GM18909 (cell line): ENCODE measurements at regions not wholly inside any gene's neighbourhood (a gene's known extent, or its start where the extent isn't known, plus 50 kb on each side); places are given as distances from the start of the nearest gene placed in this dataset.
"Not testable (repeated sequence)": the region's sequence is repeated elsewhere in the genome, so short reads cannot be mapped to it uniquely, and the experiment has no call there.

Source experiments
- ATAC-seq: cut with Tn5 transposase; IDR thresholded peaks from one replicate; pipeline ENCODE4 v1.9.1; 2021; ENCODE audit warnings: mild to moderate bottlenecking; ENCODE audit not compliant: unreplicated experiment, poor library complexity

DNA sequence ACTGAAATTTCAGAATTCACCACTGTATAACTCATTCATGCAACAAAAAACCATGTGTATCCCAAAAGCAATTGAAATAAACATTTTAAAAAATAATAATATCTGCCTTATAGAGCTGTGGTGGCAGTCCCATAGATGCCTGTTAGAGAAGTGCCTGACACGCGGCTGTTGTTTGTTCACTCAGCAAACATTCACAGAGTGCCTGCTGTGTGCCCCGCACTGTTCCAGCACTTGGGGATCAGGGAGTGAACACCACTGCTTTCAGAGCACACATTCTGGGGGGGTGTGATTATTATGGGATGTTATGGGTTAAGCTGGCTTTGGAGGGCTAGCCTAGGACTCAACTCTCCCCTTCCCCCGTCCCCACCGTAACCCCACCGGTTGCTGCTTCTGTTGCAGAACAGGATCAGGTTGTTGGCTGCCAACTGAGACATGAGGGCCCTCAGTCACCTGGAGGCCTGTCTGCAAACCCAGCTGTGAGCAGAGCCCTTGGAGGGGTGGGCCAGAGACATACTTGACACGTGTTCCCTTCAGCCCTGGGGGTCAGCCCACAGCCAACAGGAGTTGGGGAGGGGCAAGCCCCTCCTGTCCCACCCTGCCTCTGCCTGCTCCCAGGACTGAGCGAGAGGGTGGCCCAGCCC lies 103.3 kb upstream of the CIBAR2 start:
- no peak for ATAC-seq

DNA sequence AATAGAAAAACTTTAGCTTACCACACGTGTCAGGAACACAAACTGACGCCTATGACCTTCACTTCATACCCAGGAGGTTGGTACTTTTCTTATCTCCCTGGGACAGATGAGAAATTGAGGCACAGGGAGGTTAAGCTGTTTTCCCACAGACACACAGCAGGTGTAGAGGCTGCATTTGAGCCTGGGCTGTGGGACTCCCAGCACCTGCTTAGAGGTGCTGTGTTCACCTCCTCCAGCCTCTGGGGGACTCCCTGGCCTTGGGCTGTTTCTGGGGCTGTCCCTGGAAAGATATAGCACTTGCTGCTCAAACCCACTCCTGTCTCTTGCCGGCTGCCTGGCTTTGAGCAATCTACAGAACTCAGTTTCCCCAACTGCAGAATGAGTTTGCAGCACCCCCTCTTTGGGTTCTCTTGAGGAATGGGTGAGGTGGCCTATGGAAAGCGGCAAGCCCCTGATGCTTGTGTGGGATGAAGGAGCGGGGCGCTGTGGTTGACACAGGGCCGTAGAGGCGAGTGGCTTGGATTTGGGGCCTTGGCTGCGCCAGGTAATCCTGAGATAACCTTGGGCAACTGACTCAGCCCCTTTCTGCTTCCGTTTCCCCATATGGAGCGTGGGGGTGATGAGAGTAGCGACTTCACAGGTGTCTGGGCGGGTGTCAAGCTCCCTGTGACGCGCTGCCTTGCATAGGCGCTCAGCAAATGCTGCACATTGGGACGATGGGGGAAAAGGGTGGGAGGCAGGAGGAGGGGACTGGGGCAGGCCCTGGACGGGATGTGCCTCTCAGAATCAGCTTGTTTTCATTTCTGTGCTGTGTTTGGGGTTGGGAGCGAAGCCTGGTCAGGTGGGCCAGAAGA lies 104.5 kb upstream of the CIBAR2 start:
- no peak for ATAC-seq

DNA sequence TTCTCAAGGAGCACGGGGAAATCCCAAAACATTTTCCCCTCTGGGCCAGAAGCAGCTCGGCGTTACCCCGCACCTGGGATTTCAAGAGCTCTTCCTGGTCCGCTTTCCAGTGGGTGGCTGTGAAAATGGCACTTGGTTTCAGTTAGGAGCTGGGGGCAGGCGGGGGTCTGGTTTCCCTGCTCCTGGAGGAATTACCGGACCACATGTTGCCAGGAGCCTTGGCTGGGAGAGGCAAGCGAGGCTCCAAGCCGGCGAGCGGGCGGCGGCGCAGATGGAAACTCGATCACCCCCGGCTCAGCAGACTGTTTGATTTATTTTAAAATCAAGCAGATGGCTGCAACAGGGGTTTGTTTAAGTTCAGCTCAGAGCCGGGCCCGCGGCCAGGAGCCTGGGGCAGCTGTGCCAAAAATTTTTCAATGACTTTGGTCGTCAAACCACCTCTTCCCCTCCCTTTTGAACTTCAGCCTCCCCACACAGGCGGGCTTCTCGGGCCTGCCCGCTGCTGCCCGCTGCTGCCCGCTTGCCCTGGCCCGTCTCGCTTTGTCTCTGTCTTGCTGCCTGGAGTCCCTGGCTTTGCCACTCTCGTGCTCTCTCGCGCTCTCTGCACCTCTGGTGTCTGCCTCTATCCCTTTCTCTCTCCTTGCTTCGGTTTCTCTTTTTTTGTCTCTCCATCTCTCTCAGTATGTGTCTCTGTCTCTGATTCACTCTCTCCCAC lies 108.0 kb upstream of the CIBAR2 start:
- ATAC-seq: no peak

DNA sequence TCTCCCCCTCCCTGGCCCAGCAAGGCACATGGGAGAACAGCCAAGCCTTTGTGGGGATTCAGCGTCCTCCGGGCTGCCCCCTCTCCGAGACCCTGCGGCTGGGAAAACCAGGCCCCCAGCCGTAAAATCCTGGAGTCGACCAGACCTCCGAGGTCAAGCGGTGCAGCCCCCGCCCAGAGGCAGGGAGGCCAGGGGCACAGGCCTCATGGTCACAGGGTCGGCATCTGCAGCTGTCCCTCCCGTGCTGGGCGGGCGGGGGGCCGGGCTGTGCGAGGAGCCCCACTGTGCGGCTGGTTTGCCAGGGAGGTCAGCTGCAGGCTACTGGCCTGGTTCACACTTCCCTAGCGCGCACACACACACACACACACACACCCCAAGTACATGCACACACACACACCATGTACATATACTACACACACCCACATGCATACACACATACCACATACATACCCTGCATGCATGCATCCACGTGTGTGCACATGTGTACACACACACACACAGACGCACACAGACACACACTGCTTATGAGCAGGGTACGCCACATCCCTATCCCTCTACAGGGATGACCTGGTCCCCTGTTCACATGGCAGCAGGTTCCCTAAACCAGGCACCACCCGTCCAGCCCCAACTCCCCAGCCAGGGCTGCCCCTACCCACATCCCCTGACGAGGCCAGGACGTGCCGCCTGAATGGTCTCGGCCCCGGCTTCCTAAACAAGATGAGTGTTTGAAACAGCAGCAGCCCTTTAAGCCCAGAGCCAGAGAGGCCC lies 108.9 kb upstream of the CIBAR2 start:
- ATAC-seq: no peak

DNA sequence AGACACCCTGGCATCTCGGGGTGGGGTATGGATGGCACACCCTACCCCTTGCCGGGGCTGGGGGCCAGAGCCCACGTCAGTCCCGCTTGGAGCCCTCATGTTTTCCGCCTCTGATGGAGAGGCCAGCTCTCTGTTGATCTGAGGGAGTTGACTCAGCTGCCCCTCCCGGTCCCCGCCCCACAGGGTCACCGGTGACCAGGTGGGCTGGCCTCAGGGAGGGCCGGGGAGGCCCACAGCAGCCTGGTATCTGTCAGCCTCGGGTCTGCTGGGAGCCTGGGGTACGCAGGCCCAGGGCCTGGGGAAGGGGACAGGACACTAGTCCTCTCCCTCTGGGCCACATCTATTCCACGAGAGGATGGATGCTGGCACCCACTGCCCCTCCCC lies 109.5 kb upstream of the CIBAR2 start:
- no peak for ATAC-seq

DNA sequence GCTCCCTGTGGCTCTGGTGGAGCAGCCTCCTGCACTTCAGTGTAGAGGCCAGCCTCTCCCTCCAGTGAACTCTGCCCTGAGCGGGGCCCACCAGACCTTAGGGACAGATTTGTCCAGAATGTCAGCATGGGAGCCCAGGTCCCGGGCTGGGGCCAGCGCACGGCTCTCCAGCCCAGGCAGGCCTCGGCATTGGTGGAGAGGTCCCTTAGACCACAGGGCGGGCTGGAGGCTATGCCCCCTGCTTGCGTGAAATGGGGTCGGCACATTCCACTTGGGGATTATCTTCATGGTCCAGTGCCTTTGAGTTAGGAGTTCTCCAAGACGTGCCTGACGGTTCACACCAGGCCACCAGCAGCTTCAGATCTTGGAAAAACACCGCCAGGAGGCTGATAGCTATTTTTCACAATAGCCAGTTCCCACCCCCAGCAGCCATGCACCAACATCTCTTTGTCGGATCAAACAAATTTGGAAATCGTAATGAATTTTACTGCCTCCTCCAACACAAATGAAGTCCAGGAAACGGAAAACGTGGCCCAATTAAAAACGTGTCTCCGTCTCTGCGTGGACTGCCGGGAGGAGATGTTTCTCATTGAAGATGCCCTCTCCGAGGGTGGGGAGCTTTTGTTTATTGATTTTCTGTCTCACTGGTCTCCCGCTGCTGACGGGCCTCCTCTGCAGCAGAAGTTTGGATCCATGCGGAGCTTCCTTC lies 110.0 kb upstream of the CIBAR2 start:
- no peak for ATAC-seq

DNA sequence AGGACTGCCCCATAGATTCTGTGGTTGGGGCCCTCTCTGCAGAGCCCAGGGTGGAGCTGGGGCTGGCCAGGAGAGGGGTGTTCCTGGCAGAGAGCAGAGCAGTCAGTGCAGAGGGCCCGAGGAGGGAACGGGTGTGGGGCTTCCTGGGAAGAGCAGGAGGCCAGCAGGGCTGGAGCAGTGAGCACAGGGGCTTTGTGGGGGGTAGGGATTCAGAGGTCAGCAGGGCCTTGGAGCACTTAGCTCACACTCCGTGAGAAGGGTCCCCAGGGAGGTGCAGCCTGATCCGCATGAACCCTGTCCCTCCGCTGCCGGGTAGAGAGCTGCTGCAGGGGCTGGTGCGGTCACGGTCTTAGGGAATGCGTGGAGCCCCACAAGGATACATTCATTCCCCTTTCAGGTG lies 113.0 kb upstream of the CIBAR2 start:
- no peak for ATAC-seq

DNA sequence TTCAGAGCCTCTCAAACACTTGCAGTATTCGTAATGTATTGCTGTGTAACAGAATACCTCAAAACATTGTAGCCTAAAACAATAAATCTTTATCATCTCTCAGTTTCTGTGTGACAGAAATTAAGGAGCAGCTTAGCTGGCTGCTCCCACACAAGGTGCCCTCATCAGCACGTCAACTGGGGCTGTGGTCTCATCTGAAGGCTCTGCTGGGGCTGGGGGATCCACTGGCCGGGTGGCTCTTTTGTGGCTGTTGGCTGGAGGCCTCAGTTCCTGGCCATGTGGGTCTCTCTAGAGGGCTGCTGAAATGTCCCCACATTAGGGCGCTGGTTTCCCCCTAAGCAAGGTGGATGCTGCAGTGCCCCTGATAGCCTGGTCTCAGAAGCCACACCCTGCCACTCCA lies 113.4 kb upstream of the CIBAR2 start:
- ATAC-seq: no peak

DNA sequence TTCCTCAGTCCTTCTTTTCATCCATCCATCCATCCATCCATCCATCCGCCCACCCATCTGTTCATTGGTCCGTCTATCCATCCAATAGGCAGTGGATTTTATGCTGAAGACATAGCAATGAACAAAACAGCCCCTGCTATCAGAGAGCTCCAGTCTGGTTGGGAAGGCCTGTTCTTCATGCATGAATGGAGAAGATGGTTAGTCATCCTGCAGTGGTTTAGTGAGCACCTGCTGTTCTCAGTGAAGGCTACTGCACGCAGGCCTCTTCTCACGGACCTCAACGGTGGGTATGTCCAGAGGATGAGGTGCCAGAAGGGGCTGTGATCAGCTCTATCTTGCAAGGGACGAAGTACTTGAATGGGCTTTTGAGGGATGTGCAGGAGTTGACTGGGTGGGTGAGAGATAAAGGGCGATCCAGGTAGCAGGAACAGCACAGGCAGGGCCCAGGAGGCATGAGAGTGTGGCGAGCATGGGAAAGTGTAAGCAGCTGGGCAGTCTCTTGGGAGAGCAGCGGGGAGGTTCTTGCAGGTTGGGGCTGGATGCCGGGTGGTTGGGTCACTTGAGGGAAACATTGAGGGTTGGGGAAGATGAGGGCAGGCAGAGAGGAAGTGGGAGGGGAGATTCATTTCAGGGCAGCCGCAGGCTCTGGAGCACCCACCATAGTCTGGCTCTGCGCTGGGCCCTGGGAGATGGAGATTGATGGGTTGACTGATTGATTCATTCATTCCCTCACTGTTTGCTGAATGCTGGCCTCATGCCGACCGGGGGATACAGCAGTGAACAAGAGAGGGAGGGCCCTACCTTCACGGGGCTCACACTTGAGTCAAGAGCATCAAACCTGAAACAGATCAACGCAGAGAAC lies 115.0 kb upstream of the CIBAR2 start:
- peak; percentile 77 for ATAC-seq

DNA sequence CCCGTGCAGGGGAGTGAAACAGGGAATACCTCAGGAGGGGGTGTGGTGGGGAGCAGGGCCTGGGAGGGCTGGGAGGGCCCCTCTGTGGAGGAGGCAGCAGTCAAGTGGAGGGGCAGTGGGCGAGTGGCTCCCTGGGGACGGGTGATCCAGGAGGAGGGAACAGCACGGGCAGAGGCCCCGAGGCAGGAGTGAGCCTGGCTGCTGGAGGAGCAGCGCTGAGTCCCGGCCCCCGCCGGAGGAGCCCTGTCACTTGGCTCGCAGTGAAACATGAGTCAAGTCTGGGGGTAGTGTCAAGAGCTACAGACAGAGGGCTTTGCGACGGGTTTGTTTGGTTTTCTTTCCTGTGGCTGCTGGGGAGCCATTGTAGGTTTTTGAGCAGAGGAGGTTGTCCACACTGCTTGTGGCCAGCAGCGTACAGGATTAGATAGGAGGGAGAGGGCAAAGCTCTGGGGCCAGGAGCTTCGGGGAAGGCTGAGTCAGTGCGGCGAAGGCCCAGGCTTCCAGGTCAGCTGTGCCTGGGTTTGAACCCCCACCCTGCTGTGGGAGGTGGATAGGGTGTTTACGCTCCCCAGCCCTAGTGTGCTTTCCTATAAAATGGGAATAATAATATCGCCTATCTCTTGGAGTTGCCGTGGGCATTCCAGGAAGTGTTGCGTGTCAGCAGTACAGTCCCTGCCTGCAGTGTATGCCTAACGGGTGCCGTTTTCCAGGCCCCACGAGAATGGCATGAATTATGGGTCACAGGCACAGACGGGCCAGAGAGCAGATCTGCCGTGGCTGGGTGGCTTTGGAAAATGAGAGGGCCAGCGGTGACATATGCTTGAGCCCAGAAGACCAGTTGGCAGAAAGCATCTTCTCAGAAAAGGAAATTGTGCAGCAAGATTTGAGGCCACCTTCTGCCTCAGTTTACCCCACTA lies 115.9 kb upstream of the CIBAR2 start:
- ATAC-seq: peak; percentile 28

DNA sequence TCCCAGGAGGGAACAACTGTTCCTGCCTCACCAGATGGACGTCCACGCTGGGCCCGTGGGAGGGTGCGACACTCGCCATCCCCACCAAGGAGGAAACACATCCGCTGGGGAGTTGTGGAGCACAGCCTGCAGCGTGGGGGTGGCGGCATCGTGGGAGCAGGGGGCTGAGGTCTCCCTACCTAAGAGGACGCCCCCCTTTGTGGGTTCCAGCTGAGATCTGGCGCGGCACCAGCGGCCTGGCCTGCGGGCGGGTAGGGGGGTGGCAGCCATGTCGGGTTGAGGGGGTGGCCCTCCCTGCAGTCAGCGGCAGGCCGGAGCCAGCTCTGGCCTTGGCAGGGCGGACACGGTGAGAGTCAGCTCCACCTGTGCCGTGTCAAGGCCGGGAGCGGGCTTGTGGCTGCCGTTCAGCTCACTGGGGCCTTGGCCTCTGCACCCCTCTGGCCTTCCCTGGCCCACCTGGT lies 116.7 kb upstream of the CIBAR2 start:
- ATAC-seq: no peak

DNA sequence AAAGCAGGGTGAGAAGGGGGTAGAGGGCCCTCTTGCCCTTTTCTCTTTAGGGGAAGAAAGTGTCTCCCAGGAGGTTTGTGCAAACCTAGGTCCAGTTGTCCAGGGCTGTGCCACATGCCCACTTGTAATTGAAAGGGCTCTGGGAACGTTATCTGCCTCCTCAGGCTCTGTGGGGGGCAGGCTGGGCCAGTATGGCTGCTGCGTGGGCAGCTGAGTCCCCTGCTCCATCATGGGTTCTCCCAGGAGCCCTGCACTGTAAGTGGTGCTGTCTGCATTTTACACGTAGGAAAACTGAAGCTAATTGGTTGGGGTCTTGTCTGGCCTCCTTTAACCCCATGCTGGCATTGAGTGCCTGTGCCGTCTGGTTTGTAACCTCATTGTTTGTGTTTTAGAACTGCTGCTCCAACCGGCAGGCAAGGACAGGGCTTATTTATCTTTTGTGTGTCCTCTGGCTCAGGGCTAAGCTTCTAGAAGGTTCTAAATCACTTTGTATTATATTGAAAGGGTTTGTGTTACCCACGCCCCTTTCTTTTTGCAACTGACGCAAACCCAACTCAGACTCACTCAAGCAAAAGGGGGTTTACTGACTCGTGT lies 117.7 kb upstream of the CIBAR2 start:
- no peak for ATAC-seq

DNA sequence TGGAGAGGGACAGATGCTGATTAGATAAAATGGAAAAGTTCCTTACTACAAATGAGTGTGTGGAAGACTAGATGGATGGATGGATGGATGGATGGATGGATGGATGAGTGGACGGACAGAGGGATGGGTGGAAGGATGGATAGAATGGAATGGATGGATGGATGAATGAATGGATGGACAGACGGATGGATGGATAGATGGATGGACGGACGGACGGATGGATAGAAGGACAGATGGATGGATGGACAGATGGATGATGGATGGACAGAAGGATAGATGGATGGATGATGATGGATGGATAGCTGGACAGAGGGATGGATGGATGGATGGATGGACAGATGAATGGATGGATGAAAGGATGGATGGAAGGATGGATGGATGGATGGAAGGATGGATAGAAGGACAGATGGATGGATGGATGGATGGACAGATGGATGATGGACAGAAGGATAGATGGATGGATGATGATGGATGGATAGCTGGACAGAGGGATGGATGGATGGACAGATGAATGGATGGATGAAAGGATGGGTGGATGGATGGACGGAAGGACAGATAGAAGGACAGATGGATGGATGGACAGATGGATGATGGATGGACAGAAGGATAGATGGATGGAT lies 118.6 kb upstream of the CIBAR2 start:
- ATAC-seq: not testable (repeated sequence)

DNA sequence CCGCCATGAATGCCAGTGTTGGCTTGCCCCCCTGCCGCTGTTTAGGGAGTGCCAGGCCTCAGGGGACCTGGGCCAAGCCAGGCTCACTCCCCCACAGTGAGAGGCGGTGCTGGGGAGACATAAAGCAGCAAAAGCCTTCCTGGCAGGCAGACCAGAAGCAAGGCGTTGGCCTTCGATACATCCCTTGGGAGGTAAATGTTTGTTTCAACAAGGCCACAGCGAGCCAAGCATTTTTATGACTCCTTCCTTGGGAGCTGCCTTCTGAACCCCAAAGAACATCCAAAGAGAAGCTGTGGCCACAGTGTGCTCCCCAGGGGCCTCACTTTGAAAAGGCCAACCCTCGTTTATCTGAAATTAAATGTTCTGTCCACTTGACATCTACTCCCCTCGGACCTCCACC lies 119.7 kb upstream of the CIBAR2 start:
- ATAC-seq: no peak

DNA sequence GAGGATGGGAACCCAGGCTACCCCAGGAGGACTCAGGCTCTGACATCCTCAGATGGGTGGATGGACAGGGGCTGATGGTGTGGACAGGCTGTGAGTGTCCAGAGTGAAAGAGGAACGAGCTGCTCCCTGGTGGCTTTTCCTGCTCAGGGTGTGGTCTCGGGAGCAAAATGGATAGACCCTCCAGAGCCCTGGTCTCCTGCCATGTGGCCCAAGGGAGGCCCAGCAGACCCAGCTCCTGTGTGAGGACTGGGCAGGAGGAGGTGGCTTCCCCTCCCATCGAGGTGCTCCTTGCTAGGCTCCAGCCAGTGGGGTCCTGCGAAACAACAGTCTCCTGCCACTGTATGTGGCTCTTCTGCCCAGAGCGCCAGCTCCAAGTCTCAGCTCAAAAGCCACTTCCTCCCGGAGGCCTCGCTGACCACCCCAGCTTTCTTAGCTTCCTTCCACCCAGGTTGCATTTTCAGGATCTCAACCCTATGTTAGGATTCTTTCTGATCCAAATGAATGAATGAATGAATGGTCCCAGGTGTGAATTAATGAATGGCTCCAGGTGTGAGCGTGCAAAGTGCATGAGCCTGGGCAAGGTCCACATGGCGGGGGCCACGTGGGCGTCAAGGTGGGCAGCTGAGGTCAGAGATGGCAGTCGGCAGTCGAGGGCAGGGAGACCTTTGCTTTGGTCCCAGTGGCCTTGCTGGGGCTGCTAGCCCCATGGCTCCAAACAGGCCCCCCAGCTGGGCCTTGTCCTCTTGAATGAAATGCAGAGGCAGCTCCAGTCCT lies 120.3 kb upstream of the CIBAR2 start:
- no peak for ATAC-seq

DNA sequence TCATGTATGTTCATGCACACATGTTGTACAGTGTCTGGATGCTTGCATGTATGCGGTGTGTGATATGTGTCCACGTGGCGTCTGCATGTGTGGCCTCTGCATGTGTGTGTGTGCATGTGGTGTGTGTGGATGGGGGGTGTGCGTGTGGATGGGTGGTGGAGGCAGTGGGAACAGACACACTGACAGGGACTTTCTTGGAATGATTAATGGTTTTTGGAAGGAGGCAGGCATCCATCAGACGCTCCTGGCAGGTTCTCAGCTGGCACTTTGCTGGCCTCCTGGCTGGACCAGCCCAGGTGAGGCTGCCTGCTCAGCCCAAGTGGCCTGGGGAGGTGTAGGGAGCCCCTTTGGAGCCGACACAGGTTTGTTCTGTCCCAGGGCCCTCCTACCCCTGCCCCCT lies 121.2 kb upstream of the CIBAR2 start:
- no peak for ATAC-seq
